Mesothelial cell of epicardium (in vitro differentiated cells): ENCODE measurements at regions not wholly inside any gene's neighbourhood (a gene's known extent, or its start where the extent isn't known, plus 50 kb on each side); places are given as distances from the start of the nearest gene placed in this dataset.
"Not testable (repeated sequence)": the region's sequence is repeated elsewhere in the genome, so short reads cannot be mapped to it uniquely, and the experiment has no call there.

Experiments used
- DNase-seq, 2 experiments: peaks; one replicate each; pipeline ENCODE4 v3.0.0; 2021; ENCODE audit warnings: low spot score in 2 of 2; ENCODE audit not compliant: unreplicated experiment in 2 of 2
- H3K27ac Mint-ChIP-seq: 2 replicates; pipeline ENCODE4 v1.8.0; 2021; ENCODE audit warnings: mixed read lengths
- H3K27me3 Mint-ChIP-seq: 2 replicates; pipeline ENCODE4 v1.8.0; 2021; ENCODE audit warnings: low read depth, mixed read lengths
- H3K36me3 Mint-ChIP-seq: 2 replicates; pipeline ENCODE4 v1.8.0; 2021; ENCODE audit warnings: mixed read lengths
- H3K4me1 Mint-ChIP-seq: 2 replicates; pipeline ENCODE4 v1.8.0; 2021; ENCODE audit warnings: mixed read lengths
- H3K4me3 Mint-ChIP-seq: 2 replicates; pipeline ENCODE4 v1.8.0; 2021; ENCODE audit warnings: mild to moderate bottlenecking, moderate library complexity, mixed read lengths
- H3K9me3 Mint-ChIP-seq: 2 replicates; pipeline ENCODE4 v1.8.0; 2021; ENCODE audit warnings: mixed read lengths
- TF ChIP-seq, protein P1 (sequence below): fragments of 200-600 bp; sonication (generic); IDR thresholded peaks from one replicate; pipeline ENCODE4 v1.5.0; 2021; ENCODE audit warnings: antibody characterized with exemption; ENCODE audit not compliant: unreplicated experiment

DNA sequence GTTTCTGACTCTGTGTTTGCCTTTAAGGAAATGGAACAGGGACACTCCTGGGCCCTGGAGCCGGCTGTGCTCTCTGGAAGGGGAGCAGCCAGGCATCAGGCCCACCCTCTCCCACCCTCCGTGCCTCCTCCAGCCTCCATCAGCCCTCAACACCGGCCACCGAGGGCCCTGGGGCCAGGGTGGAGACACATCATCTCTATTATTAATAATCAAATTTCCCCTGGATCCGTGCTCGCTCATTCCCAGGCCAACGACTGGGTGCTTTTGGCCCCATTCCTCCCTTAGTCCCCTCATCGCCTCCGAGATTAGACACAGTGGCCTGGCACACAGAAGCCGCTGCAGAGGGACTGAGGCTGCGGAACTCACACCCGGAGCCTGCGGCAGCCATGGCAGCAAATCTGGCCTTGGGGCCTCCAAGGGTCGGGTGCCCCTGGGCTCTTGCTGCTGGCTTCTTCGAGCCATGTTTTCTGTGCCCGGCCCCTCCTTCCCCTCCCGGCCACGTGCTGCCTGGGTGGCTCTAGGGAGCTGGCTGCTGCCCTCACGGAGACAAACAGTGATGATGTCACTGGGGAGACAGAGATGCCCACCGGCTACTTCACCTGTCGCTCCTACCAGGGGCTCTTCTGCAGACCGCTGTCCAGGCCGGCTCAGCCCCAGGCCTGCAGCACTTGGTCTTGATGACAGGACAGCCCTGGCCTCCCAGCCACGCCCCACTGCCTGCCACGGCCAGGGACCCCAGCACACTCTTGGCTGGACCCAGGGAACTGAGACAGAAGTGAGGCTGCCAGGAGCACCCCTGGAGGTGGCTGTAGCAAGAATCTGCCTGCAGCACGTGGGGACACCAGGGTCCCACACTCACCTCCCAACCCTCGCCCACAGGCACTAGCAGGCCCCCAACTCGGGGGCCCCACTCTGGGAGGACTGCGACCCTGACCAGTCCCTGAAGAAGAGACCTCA lies 76.6 kb upstream of the PPP1R26 start:
- no peak for DNase-seq
- Mint-ChIP-seq H3K36me3 (no peaks in the 10 kb centered on the region), H3K4me1 (no peaks in the 10 kb centered on the region), H3K9me3 (no peaks in the 10 kb centered on the region), H3K4me3 (no peak overlapping the region), H3K27ac (no peak overlapping the region), H3K27me3 (peaks cover 31% of the 10 kb centered on the region)
- TF ChIP-seq, protein P1, sequence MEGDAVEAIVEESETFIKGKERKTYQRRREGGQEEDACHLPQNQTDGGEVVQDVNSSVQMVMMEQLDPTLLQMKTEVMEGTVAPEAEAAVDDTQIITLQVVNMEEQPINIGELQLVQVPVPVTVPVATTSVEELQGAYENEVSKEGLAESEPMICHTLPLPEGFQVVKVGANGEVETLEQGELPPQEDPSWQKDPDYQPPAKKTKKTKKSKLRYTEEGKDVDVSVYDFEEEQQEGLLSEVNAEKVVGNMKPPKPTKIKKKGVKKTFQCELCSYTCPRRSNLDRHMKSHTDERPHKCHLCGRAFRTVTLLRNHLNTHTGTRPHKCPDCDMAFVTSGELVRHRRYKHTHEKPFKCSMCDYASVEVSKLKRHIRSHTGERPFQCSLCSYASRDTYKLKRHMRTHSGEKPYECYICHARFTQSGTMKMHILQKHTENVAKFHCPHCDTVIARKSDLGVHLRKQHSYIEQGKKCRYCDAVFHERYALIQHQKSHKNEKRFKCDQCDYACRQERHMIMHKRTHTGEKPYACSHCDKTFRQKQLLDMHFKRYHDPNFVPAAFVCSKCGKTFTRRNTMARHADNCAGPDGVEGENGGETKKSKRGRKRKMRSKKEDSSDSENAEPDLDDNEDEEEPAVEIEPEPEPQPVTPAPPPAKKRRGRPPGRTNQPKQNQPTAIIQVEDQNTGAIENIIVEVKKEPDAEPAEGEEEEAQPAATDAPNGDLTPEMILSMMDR = no peak

- TF ChIP-seq, protein P1 = no peak
- H3K4me1 Mint-ChIP-seq = no peaks in the 10 kb centered on the region
- DNase-seq = no peak
- H3K27me3 Mint-ChIP-seq = peaks cover 33% of the 10 kb centered on the region
- H3K9me3 Mint-ChIP-seq = no peaks in the 10 kb centered on the region
- no peak overlapping the region for H3K27ac Mint-ChIP-seq
- H3K36me3 Mint-ChIP-seq = no peaks in the 10 kb centered on the region
- no peak overlapping the region for H3K4me3 Mint-ChIP-seq
These were observed 75.7 kb upstream of the PPP1R26 start for GRCh38 chr9:135403733-135404450.

GRCh38 chr9:135404451-135405144 lies 75.0 kb upstream of the PPP1R26 start:
- Mint-ChIP-seq H3K27ac (no peak overlapping the region), H3K36me3 (no peaks in the 10 kb centered on the region), H3K4me1 (no peaks in the 10 kb centered on the region), H3K4me3 (no peak overlapping the region), H3K27me3 (peaks cover 38% of the 10 kb centered on the region), H3K9me3 (no peaks in the 10 kb centered on the region)
- no peak for DNase-seq
- TF ChIP-seq, protein P1 = no peak

GRCh38 chr9:135405145-135405464 lies 74.5 kb upstream of the PPP1R26 start:
- not testable (repeated sequence) for H3K36me3 Mint-ChIP-seq, DNase-seq, H3K4me3 Mint-ChIP-seq, H3K9me3 Mint-ChIP-seq, H3K4me1 Mint-ChIP-seq, H3K27ac Mint-ChIP-seq
- H3K27me3 Mint-ChIP-seq = peaks cover 39% of the 10 kb centered on the region

DNA sequence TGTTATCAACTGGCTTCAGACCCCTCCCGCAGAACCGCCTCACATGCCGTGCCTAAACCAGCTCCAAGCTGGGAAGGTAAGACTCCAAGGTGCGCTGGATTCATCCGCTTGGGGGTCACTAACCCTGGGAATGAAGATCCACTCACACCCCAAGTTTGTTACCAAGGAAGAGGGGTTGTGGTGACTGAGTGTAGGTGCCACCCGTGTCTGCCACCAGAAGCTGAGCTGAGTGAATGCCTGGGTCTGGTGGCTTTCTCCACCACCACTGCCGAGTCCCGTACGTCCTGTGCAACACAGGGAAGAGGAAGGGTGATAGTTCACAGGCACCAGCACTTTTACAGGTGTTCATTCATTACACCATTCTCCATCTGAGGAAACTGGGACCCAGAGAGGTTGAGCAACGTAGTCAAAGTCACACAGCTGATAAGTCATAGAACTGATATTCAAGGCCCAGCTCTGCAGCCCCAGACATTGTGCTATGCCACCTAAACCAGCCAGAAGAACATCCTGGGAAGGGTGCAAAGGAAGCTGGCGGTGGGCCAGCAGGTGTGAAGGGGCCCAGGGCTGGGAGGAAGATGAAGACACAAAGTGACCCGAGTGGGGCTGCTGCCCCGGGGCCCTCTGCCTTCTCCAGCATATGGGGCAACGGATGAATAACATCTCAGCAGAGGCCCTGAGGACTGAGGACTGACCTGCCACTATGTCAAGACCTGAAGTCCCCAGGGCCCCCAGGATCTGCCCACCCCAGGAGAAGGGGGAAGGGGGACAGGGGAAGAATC lies 70.9 kb upstream of the PPP1R26 start:
- Mint-ChIP-seq H3K27me3 (peaks cover 43% of the 10 kb centered on the region), H3K4me1 (no peaks in the 10 kb centered on the region), H3K27ac (no peak overlapping the region), H3K4me3 (no peak overlapping the region), H3K9me3 (no peaks in the 10 kb centered on the region), H3K36me3 (no peaks in the 10 kb centered on the region)
- no peak for DNase-seq
- TF ChIP-seq, protein P1 = no peak
